Hepatocyte (in vitro differentiated cells): ENCODE measurements at regions not wholly inside any gene's neighbourhood (a gene's known extent, or its start where the extent isn't known, plus 50 kb on each side); places are given as distances from the start of the nearest gene placed in this dataset.

ENCODE experiments used
- CTCF ChIP-seq: fragments of 200-600 bp; sonication (generic); IDR thresholded peaks from 2 replicates; pipeline ENCODE4 v1.5.1; 2016; ENCODE audit warnings: antibody characterized with exemption, mild to moderate bottlenecking; ENCODE audit not compliant: poor library complexity
- EZH2 ChIP-seq: fragments of 200-600 bp; sonication (generic); IDR thresholded peaks from 2 replicates; pipeline ENCODE4 v1.6.1; 2016; ENCODE audit warnings: antibody characterized with exemption, mild to moderate bottlenecking, borderline replicate concordance
- EZH2phosphoT487 ChIP-seq: fragments of 200-600 bp; sonication (generic); IDR thresholded peaks from one replicate; pipeline ENCODE4 v1.6.1; 2018; ENCODE audit warnings: antibody characterized with exemption, mild to moderate bottlenecking, low read depth, moderate library complexity; ENCODE audit not compliant: unreplicated experiment, severe bottlenecking

GRCh38 chr1:115412733-115413132, 74.7 kb upstream of the NGF start:
- TF ChIP-seq CTCF, result no peak
- TF ChIP-seq EZH2, result no peak
- no peak for TF ChIP-seq EZH2phosphoT487
